H1 (cell line): ENCODE measurements at regions not wholly inside any gene's neighbourhood (a gene's known extent, or its start where the extent isn't known, plus 50 kb on each side); places are given as distances from the start of the nearest gene placed in this dataset.

ENCODE experiments used
- CTCF ChIA-PET: fragments of 300-600 bp; sonication (Branson Sonifier 250); formaldehyde crosslinking; loops from one replicate; lab custom pipeline; 2021; ENCODE audit not compliant: partially characterized antibody; lab: Charles Lee
- POLR2A ChIA-PET: fragments of 300-600 bp; sonication (Branson Sonifier 250); formaldehyde crosslinking; loops from one replicate; lab custom pipeline; 2021; ENCODE audit warnings: inconsistent platforms; ENCODE audit not compliant: partially characterized antibody; lab: Charles Lee
- DNase-seq, 2 experiments: peaks; one replicate each; pipeline versions ENCODE4 v3.0.0 to v3.0.0-alpha.2; 2010 to 2022; ENCODE audit warnings: low spot score in 2 of 2, low read depth in 1 of 2, mixed read lengths in 1 of 2
- FAIRE-seq: peaks from 2 replicates; lab custom pipeline; 2011; peaks lifted over from hg19 to GRCh38; lab: Jason Lieb, UNC
- H2AFZ ChIP-seq: 2 replicates; pipeline ENCODE4 v1.8.1; 2012; ENCODE audit warnings: low read length, inconsistent platforms
- H2AK5ac ChIP-seq: 2 replicates; pipeline ENCODE4 v1.6.1; 2013; ENCODE audit warnings: low read depth, low read length
- H2BK120ac ChIP-seq: replicated peaks from 2 replicates; pipeline ENCODE3; 2013; ENCODE audit warnings: low read depth, low read length, inconsistent platforms
- H2BK12ac ChIP-seq: 2 replicates; pipeline ENCODE4 v1.6.1; 2013; ENCODE audit warnings: low read depth, low read length
- H2BK15ac ChIP-seq: 2 replicates; pipeline ENCODE4 v1.6.1; 2013; ENCODE audit warnings: low read length
- H2BK20ac ChIP-seq: 2 replicates; pipeline ENCODE4 v1.6.1; 2013; ENCODE audit warnings: low read length
- H2BK5ac ChIP-seq: 2 replicates; pipeline ENCODE4 v1.6.1; 2013; ENCODE audit warnings: low read depth, low read length
- H3K14ac ChIP-seq: 2 replicates; pipeline ENCODE4 v1.6.1; 2013; ENCODE audit warnings: inconsistent platforms; ENCODE audit not compliant: insufficient read length
- H3K18ac ChIP-seq: 2 replicates; pipeline ENCODE4 v1.6.1; 2013; ENCODE audit warnings: low read length; ENCODE audit errors: extremely low read depth
- H3K23ac ChIP-seq: 2 replicates; pipeline ENCODE4 v1.6.1; 2013; ENCODE audit warnings: inconsistent platforms; ENCODE audit not compliant: insufficient read length
- H3K23me2 ChIP-seq: 2 replicates; pipeline ENCODE4 v1.6.1; 2013; ENCODE audit warnings: low read depth, low read length
- H3K27ac ChIP-seq: 2 replicates; pipeline ENCODE4 v1.6.1; 2011; ENCODE audit warnings: low read depth, low read length, inconsistent platforms
- H3K27me3 ChIP-seq, 4 experiments: replicated peaks in 1 of 4; 1 replicate in 1 of 4; 2 replicates in 3 of 4; pipeline versions ENCODE4 v1.6.1 to v1.8.1; 2011 to 2013; ENCODE audit warnings: low read length in 3 of 4, mild to moderate bottlenecking in 3 of 4, inconsistent platforms in 2 of 4, mixed read lengths in 2 of 4, moderate library complexity in 1 of 4; ENCODE audit not compliant: control insufficient read depth in 3 of 4, insufficient read depth in 3 of 4; ENCODE audit errors: extremely low read depth in 1 of 4
- H3K36me3 ChIP-seq, 4 experiments: 2 replicates each; pipeline versions ENCODE4 v1.6.1 to v1.8.1; 2011 to 2013; ENCODE audit warnings: mild to moderate bottlenecking in 4 of 4, low read length in 3 of 4, moderate library complexity in 2 of 4, control low read depth in 1 of 4, inconsistent platforms in 1 of 4; ENCODE audit not compliant: insufficient read depth in 4 of 4, control insufficient read depth in 2 of 4
- H3K4ac ChIP-seq: replicated peaks from 2 replicates; pipeline ENCODE3; 2013; ENCODE audit warnings: low read length, low read depth, mixed read lengths, inconsistent platforms; ENCODE audit not compliant: insufficient read length
- H3K4me1 ChIP-seq, 4 experiments: replicated peaks in 1 of 4; 1 replicate in 1 of 4; 2 replicates in 3 of 4; pipeline versions ENCODE4 v1.6.1 to v1.8.1; 2011 to 2013; ENCODE audit warnings: low read length in 3 of 4, inconsistent platforms in 2 of 4, mixed read lengths in 1 of 4; ENCODE audit not compliant: insufficient read depth in 4 of 4, control insufficient read depth in 3 of 4
- H3K4me2 ChIP-seq, 2 experiments: 2 replicates each; pipeline versions ENCODE4 v1.6.1 to v1.8.1; 2011 to 2013; ENCODE audit warnings: low read depth in 2 of 2, low read length in 2 of 2, control low read depth in 1 of 2, inconsistent platforms in 1 of 2, mild to moderate bottlenecking in 1 of 2; ENCODE audit not compliant: insufficient read depth in 1 of 2
- H3K4me3 ChIP-seq, 4 experiments: fragments of 200-600, 300-600 bp in 1 of 4; sonication (generic), shearing (Covaris generic), sonication (Bioruptor Twin) in 1 of 4; 2 replicates each; pipeline versions ENCODE4 v1.5.1 to v1.8.1; 2011 to 2016; ENCODE audit warnings: low read length in 4 of 4, low read depth in 3 of 4, control low read depth in 2 of 4, inconsistent platforms in 2 of 4, mild to moderate bottlenecking in 2 of 4, mixed read lengths in 1 of 4, moderate library complexity in 1 of 4; ENCODE audit not compliant: insufficient read depth in 2 of 4; ENCODE audit errors: extremely low read depth in 1 of 4
- H3K56ac ChIP-seq: replicated peaks from 2 replicates; pipeline ENCODE3; 2013; ENCODE audit warnings: low read depth, mild to moderate bottlenecking, mixed read lengths, low read length, inconsistent platforms; ENCODE audit not compliant: insufficient read length
- H3K79me1 ChIP-seq: 2 replicates; pipeline ENCODE4 v1.6.1; 2013; ENCODE audit warnings: low read depth, low read length, control low read depth
- H3K79me2 ChIP-seq, 2 experiments: 2 replicates each; pipeline versions ENCODE4 v1.6.1 to v1.8.1; 2012 to 2013; ENCODE audit warnings: low read length in 2 of 2, mild to moderate bottlenecking in 2 of 2, inconsistent platforms in 1 of 2; ENCODE audit not compliant: insufficient read depth in 2 of 2, control insufficient read depth in 1 of 2
- H3K9ac ChIP-seq, 4 experiments: replicated peaks in 1 of 4; 1 replicate in 1 of 4; 2 replicates in 3 of 4; pipeline versions ENCODE4 v1.6.1 to v1.8.1; 2011 to 2013; ENCODE audit warnings: low read depth in 3 of 4, low read length in 3 of 4, control low read depth in 2 of 4, mild to moderate bottlenecking in 2 of 4, moderate library complexity in 2 of 4, inconsistent platforms in 1 of 4; ENCODE audit errors: extremely low read depth in 1 of 4
- H3K9me3 ChIP-seq, 2 experiments: 2 replicates each; pipeline versions ENCODE4 v1.6.1 to v1.8.1; 2012 to 2013; ENCODE audit warnings: mild to moderate bottlenecking in 2 of 2, moderate library complexity in 2 of 2, control low read depth in 1 of 2, inconsistent platforms in 1 of 2, low read depth in 1 of 2, low read length in 1 of 2, mixed read lengths in 1 of 2; ENCODE audit not compliant: insufficient read depth in 2 of 2
- H4K20me1 ChIP-seq, 2 experiments: replicated peaks in 1 of 2; 2 replicates each; pipeline versions ENCODE3 to v1.8.1; 2011 to 2013; ENCODE audit warnings: inconsistent platforms in 2 of 2, low read length in 2 of 2, mild to moderate bottlenecking in 1 of 2; ENCODE audit not compliant: insufficient read depth in 2 of 2, control insufficient read depth in 1 of 2
- H4K5ac ChIP-seq: 2 replicates; pipeline ENCODE4 v1.6.1; 2013; ENCODE audit warnings: low read length, low read depth, mixed read lengths, inconsistent platforms; ENCODE audit not compliant: insufficient read length
- H4K8ac ChIP-seq: 2 replicates; pipeline ENCODE4 v1.8.0; 2013; ENCODE audit warnings: mild to moderate bottlenecking, moderate library complexity, low read length, inconsistent platforms; ENCODE audit not compliant: insufficient read depth; ENCODE audit errors: extremely low read depth
- H4K91ac ChIP-seq: replicated peaks from 2 replicates; pipeline ENCODE3; 2013; ENCODE audit warnings: low read length, mixed read lengths, inconsistent platforms; ENCODE audit not compliant: insufficient read length
- EGR1 ChIP-seq: IDR thresholded peaks from 2 replicates; pipeline ENCODE4 v1.6.1; 2011; ENCODE audit warnings: low read depth, low read length, borderline replicate concordance
- KDM1A ChIP-seq: fragments of 200-600, 300-600 bp; sonication (generic); IDR thresholded peaks from 2 replicates; pipeline ENCODE4 v1.7.1; 2016; ENCODE audit warnings: mild to moderate bottlenecking, low read length, borderline replicate concordance
- POLR2AphosphoS5 ChIP-seq: IDR thresholded peaks from 2 replicates; pipeline ENCODE4 v1.6.1; 2011; ENCODE audit warnings: low read depth, low read length
- TAF1 ChIP-seq: IDR thresholded peaks from 2 replicates; pipeline ENCODE4 v1.6.1; 2011; ENCODE audit warnings: mild to moderate bottlenecking, low read depth, low read length
- WGBS, 2 experiments: shearing (Covaris generic) in 1 of 2; methylation state at CpG; one replicate each; pipeline versions ENCODE4 v1.1.6 to v1.1.7; 2013 to 2015; ENCODE audit warnings: low lambda C conversion rate in 2 of 2, mixed read lengths in 2 of 2, inconsistent platforms in 1 of 2, low coverage in 1 of 2, missing lambda C conversion rate in 1 of 2; ENCODE audit not compliant: insufficient replicate concordance in 2 of 2, insufficient coverage in 1 of 2, insufficient read length in 1 of 2; ENCODE audit errors: extremely low coverage in 1 of 2, missing lambda C conversion rate in 1 of 2; 5-methylcytosine and 5-hydroxymethylcytosine counted together

DNA sequence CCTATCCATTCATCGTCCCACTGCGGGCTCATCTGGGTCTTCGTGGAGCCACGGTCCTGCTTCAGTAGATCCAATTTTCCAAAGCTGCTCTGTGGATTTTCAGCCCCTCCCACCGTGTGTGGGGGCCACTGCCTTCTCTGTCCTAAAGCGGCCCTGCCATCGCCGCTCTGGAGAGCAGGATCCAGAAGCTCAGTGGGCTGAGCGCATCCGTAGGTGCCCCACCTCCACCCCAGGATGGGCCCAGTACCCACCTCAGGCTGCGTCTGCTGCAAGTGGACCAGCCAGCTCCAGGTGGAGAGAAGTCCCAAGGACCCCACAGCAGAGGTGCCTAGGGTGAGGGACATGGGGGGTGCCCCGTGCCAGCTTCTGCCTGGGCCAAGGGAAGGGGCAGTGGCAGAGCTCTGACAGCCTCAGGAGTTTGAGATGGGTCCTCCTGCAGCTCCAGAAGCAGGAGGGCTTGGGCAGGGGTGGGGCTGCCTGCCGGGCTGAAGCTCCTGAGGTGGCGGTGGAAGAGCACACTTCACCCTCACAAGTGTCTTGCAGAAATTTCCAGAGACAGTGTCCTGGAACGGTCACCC lies 148.1 kb upstream of the C14orf180 start:
- no peak for DNase-seq
- Histone ChIP-seq H3K56ac (no peak overlapping the region), H2BK15ac (no peak overlapping the region), H3K23me2 (no peaks in the 10 kb centered on the region), H4K5ac (no peak overlapping the region), H3K27me3 (no peaks in the 10 kb centered on the region), H3K4me3 (no peak overlapping the region)
- no peak for TF ChIP-seq EGR1
- no peak for TF ChIP-seq POLR2AphosphoS5
- TF ChIP-seq TAF1 = no peak
- TF ChIP-seq KDM1A = no peak
- TF ChIP-seq, all 59 proteins: peak for 0
- H2BK12ac ChIP-seq = no peak overlapping the region
- no peak overlapping the region for H3K18ac ChIP-seq
- H2BK120ac ChIP-seq = no peak overlapping the region
- peaks cover 0 to 6% (median 5%) of the 10 kb centered on the region in 4 experiments; a peak in 5 of 7 replicates for H3K4me1 ChIP-seq
- WGBS, 2 experiments = 97% methylated on average over 14 of the region's 15 CpGs; no CpG with 5 or more reads in 1 of the 2 experiments
- H4K8ac ChIP-seq = no peak overlapping the region
- no peak overlapping the region for H3K27ac ChIP-seq
- H3K79me1 ChIP-seq = no peaks in the 10 kb centered on the region
- no peaks in the 10 kb centered on the region for H4K20me1 ChIP-seq
- H2BK20ac ChIP-seq = no peak overlapping the region
- FAIRE-seq = no peak
- no peak overlapping the region for H3K14ac ChIP-seq
- ChIA-PET POLR2A (no interaction called here), CTCF (interaction anchor here (1.1 kb wide), 1 partner anchor 89 kb away, joined by 6 read pairs; no protein-coding TSS in a partner anchor)
- no peak overlapping the region for H3K9ac ChIP-seq
- no peak overlapping the region for H2AFZ ChIP-seq
- no peak overlapping the region for H4K91ac ChIP-seq
- no peak overlapping the region for H2AK5ac ChIP-seq
- no peaks in the 10 kb centered on the region for H3K79me2 ChIP-seq
- H3K9me3 ChIP-seq = no peaks in the 10 kb centered on the region
- H3K4me2 ChIP-seq = no peak overlapping the region
- no peaks in the 10 kb centered on the region for H3K36me3 ChIP-seq
- no peak overlapping the region for H3K4ac ChIP-seq
- no peak overlapping the region for H2BK5ac ChIP-seq
- H3K23ac ChIP-seq = no peak overlapping the region
